Left ventricle myocardium inferior (tissue), 1 donor: ENCODE measurements at regions not wholly inside any gene's neighbourhood (a gene's known extent, or its start where the extent isn't known, plus 50 kb on each side); places are given as distances from the start of the nearest gene placed in this dataset.

Source experiments
- DNase-seq: peaks from one replicate; pipeline ENCODE4 v3.0.0-alpha.2; 2020
- H3K27ac ChIP-seq: fragments of 200-600 bp; replicated peaks from 2 replicates; pipeline ENCODE4 v1.8.0; 2021
- H3K27me3 ChIP-seq: fragments of 200-600 bp; 2 replicates; pipeline ENCODE4 v1.8.0; 2021; ENCODE audit warnings: low read depth
- H3K36me3 ChIP-seq: fragments of 200-600 bp; 2 replicates; pipeline ENCODE4 v1.8.0; 2021
- H3K4me1 ChIP-seq: fragments of 200-600 bp; 2 replicates; pipeline ENCODE4 v1.8.0; 2021
- H3K4me3 ChIP-seq: fragments of 200-600 bp; 2 replicates; pipeline ENCODE4 v1.8.0; 2021; ENCODE audit warnings: mild to moderate bottlenecking, moderate library complexity
- H3K9me3 ChIP-seq: fragments of 200-600 bp; replicated peaks from 2 replicates; pipeline ENCODE4 v1.8.0; 2021
- CTCF ChIP-seq: fragments of 200-600 bp; IDR thresholded peaks from 2 replicates; pipeline ENCODE4 v1.8.0; 2021; ENCODE audit warnings: antibody characterized with exemption, mild to moderate bottlenecking, borderline replicate concordance
- intact Hi-C: fragments of 100-400 bp; cut with micrococcal nuclease; formaldehyde crosslinking; loops from one replicate; pipeline ENCODE4 v1.11.0; 2022
- donor health status: DM: no; HTN: yes; CAD: no; lungs with severe emphysema.

DNA sequence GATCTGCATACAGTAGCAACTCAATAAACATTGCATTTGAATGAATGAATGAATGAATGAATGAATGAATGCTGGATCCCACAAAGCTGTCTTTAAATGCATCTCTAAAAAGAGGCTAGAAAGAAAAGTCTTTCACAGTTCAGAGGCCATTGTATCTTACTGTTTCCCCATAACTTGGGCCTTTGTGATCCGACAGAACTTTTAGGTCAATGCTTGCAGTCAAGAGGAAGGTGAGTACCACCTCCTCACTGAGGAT, 119.9 kb upstream of the COPS8 start:
- Histone ChIP-seq H3K9me3 (no peaks in the 10 kb centered on the region), H3K4me1 (peaks cover 8% of the 10 kb centered on the region), H3K4me3 (no peak overlapping the region), H3K27me3 (no peaks in the 10 kb centered on the region), H3K27ac (peak overlapping the region; percentile 11), H3K36me3 (no peaks in the 10 kb centered on the region)
- no peak for DNase-seq
- intact Hi-C loops = no loop called here
- TF ChIP-seq CTCF = no peak

DNA sequence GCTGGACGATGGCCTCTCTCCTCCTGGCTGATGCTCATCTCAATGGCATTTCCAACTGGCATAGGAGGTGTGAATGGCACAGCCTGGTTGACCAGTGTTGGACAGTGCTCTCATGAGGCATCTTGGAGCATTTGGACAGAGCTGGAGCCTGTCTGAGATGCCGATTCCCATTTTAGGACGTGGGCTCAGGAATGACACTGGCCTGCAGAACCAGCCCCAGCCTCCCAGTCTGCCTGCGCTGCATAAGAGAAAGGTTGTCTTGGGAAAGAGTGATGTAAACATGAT, 118.2 kb upstream of the COPS8 start:
- H3K27me3 ChIP-seq = peaks cover 9% of the 10 kb centered on the region
- TF ChIP-seq CTCF = no peak
- intact Hi-C loops = no loop called here
- H3K9me3 ChIP-seq = no peaks in the 10 kb centered on the region
- H3K36me3 ChIP-seq = no peaks in the 10 kb centered on the region
- H3K4me3 ChIP-seq = no peak overlapping the region
- DNase-seq = no peak
- peaks cover 14% of the 10 kb centered on the region for H3K4me1 ChIP-seq
- peak overlapping the region; percentile 30 for H3K27ac ChIP-seq

- peaks cover 15% of the 10 kb centered on the region for H3K27me3 ChIP-seq
- intact Hi-C loops = no loop called here
- H3K36me3 ChIP-seq = no peaks in the 10 kb centered on the region
- H3K9me3 ChIP-seq = no peaks in the 10 kb centered on the region
- peaks cover 14% of the 10 kb centered on the region for H3K4me1 ChIP-seq
- peak overlapping the region; percentile 30 for H3K27ac ChIP-seq
- no peak for TF ChIP-seq CTCF
- DNase-seq = no peak
- no peak overlapping the region for H3K4me3 ChIP-seq
These were observed 117.4 kb upstream of the COPS8 start for GRCh38 chr2:236968101-236968879.

GRCh38 chr2:236968880-236969534, 116.7 kb upstream of the COPS8 start:
- no peak for DNase-seq
- no peaks in the 10 kb centered on the region for H3K9me3 ChIP-seq
- H3K36me3 ChIP-seq = no peaks in the 10 kb centered on the region
- peaks cover 20% of the 10 kb centered on the region for H3K27me3 ChIP-seq
- H3K4me3 ChIP-seq = no peak overlapping the region
- intact Hi-C loops = no loop called here
- no peak for TF ChIP-seq CTCF
- no peak overlapping the region for H3K27ac ChIP-seq
- peaks cover 14% of the 10 kb centered on the region for H3K4me1 ChIP-seq

GRCh38 chr2:236969767-236970655, 115.7 kb upstream of the COPS8 start:
- Histone ChIP-seq H3K27me3 (peaks cover 20% of the 10 kb centered on the region), H3K27ac (no peak overlapping the region), H3K36me3 (no peaks in the 10 kb centered on the region), H3K9me3 (no peaks in the 10 kb centered on the region), H3K4me3 (no peak overlapping the region), H3K4me1 (peaks cover 14% of the 10 kb centered on the region)
- no peak for TF ChIP-seq CTCF
- DNase-seq = no peak
- intact Hi-C loops = no loop called here
